Kidney tubule cell (primary cell): ENCODE measurements at regions not wholly inside any gene's neighbourhood (a gene's known extent, or its start where the extent isn't known, plus 50 kb on each side); places are given as distances from the start of the nearest gene placed in this dataset.
"Not testable (repeated sequence)": the region's sequence is repeated elsewhere in the genome, so short reads cannot be mapped to it uniquely, and the experiment has no call there.

Experiments used
- DNase-seq: peaks from one replicate; pipeline ENCODE4 v3.0.0-alpha.2; 2018; ENCODE audit warnings: low spot score

GRCh38 chr10:64320448-64320847 is 799.2 kb downstream of the REEP3 start:
- DNase-seq, result no peak

DNA sequence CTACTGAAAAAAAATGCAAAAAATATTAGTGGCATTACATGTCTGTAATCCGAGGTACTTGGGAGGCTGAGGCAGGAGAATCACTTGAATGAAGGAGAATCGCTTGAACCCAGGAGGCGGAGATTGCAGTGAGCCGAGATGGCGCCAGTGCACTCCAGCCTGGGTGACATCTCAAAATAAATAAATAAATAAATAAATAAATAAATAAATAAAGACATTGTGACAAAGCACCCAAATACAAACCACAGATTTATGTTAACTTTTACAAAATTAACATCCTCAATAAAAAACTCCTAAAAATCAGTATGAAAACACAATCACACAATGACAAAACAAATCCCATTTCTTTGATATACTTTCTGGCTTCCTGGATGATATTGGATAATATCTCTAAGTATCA is 808.3 kb downstream of the REEP3 start:
- DNase-seq, result no peak

DNA sequence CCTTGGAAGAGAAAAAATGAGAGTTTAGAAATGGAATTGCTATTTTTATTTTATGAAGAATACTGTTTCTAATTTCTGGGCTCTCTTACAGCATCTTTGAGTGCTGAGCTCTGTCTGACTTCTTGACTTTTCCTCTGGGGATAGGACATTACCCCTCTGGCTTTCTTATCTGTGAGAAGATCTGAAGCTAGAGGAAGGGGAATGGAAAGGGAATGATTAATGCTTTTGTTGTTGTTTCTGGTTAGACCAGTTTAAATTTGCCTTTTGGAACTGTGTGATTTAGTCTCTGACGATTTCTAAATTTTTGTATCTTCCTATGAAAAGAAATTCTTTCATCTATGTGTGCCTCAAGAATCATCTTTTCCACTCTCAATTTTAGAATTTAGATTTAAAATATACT is 811.4 kb downstream of the REEP3 start:
- no peak for DNase-seq

DNA sequence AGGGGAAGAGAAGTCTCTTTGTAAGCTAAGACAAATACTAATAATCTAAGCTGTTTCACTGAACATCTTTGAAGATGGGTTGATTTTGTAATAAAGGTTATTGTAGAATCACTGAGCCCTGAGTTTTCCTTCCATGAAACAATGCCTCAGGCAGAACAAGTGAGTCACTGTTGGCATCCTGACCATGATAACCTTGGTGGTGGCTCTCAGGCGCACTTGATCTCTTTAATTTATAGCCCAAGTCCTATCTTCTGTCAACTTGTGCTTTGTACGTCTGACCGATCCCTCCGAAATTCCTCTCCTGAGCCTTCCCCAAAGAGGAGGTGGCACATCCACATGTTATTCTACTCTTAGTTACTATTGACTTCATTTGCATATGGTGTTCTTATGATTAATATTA is 812.9 kb downstream of the REEP3 start:
- no peak for DNase-seq

DNA sequence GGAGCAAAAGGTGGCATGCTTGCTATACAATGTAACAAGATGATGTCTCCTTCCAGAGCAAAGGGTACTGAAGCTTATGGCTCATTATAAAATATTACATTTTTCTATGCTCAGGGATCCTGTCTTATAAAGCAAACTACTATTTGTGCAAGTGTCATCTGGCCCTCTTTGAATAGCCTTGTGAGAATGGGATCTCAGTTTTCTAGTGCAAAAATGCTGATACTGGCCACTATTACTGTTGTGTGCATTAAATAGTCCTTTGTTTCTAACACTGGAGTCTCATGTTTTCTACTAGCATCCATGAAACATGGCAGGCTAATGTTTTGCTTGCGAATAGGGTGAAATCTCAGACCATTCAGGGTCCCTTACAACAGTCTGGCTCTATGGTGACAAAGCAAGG is 823.0 kb downstream of the REEP3 start:
- DNase-seq, result no peak

- no peak for DNase-seq
These were observed 824.7 kb downstream of the REEP3 start for GRCh38 chr10:64345856-64346255.

DNA sequence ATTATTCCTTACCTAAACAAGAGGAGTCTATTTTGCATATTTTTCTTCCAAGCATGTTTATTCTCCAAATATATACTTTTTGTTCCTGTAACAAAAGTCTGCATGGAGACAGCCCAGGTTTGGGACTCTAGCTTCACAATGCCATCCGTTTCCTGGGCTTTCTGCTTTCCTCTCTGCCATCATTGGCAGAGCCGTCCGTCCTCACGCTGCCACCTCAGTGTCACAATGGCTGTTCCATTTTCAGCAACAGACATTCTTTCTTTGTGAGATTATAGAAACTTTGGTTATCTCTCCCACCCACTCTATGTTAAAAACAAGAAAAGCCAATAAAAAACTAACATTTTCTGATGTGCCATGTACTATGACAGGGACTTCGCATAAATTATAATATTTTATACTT is 825.2 kb downstream of the REEP3 start:
- DNase-seq, result no peak

DNA sequence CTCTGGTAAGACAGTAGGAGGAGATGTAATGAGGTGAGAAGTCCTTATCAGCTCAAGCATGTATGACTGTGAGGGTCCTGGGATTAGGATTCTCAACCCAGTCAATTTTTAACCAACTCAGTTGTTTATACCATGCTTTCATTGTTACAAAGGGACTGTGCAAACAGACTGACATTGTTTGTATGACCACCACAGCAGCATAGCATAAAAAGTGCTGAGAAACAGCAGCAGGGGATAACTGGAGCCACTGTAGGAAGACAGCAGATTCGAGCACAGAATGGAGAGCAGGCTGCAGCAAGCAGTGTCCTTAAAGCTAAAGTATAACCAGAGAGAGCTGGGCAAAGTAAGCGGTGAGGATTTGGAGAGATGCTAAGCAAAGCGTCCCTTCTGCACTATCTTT is 829.5 kb downstream of the REEP3 start:
- no peak for DNase-seq

DNA sequence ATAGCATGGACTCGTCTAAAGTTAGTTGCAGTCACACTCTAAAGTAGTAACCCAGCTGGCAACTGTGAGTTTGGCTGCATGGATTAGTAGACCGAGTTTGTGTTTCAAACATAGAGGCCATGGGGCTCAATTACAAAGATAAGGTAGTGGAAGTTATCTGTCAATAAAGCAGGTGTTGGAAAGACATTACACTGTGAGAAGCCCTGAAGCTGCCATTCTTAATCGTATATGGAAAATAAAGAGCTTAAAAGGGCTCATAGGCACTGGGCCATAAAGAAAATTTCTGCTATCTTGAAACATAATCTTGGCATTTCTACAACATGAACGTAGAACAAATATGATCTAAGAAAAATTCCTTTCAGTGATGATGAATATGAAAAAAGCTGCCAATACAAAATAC is 837.7 kb downstream of the REEP3 start:
- no peak for DNase-seq

GRCh38 chr10:64360240-64360639 is 839.0 kb downstream of the REEP3 start:
- not testable (repeated sequence) for DNase-seq

DNA sequence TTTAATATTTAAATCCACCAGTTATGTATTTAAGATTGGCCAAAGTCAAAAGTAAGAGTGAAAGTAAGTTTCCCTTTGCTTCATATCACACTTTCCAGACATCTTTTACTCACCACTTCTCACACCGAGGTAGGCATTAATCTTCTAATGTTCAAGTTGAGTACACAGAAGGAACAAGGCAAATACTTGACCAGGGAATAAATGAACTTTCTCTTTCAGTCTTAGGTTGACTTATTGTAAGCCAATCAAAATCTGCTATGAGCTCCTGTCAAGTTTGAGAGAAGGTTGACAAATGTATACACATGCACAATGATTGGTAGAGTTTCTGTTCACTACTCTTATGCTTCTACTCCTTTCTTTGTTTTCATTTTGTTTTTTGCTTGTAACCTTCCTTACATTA is 842.5 kb downstream of the REEP3 start:
- no peak for DNase-seq

DNA sequence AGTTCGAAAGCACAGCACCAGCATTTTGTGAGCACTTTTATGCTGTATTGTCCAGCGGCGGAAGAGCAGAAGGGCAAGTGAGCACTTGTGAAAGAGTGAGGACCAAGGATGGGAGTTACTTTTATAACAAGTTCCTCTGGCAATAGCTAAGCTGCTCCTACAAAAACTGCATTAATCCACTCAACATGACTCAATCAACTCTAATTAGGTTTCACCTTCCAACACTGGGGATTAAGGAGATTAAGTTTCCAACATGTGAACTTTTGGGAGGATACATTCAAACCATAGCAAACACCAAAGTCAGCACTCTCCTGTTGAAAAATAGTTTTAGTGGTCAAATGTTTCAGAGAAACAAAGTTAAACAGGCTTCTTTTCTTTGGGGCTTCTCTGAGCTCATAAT is 844.5 kb downstream of the REEP3 start:
- DNase-seq, result no peak

DNA sequence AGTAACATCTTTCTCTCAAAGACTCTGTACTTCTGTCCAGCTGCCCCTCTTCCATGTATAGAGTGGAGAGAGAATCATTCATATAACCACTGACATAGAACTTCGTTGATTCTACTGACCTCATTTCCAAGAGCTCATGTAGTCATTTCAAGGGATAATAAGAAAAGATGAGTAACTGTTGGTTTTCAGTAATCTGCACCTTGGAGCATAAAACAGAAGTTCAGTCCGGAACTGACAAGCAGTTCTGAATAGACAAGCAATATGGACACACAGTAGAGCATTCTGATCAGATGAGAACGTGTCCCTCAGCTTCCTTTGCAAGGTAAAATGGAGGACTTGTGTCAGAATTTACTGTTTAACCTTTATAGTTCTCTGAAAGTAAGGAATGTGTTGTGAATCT is 847.1 kb downstream of the REEP3 start:
- peak; percentile 58 for DNase-seq

DNA sequence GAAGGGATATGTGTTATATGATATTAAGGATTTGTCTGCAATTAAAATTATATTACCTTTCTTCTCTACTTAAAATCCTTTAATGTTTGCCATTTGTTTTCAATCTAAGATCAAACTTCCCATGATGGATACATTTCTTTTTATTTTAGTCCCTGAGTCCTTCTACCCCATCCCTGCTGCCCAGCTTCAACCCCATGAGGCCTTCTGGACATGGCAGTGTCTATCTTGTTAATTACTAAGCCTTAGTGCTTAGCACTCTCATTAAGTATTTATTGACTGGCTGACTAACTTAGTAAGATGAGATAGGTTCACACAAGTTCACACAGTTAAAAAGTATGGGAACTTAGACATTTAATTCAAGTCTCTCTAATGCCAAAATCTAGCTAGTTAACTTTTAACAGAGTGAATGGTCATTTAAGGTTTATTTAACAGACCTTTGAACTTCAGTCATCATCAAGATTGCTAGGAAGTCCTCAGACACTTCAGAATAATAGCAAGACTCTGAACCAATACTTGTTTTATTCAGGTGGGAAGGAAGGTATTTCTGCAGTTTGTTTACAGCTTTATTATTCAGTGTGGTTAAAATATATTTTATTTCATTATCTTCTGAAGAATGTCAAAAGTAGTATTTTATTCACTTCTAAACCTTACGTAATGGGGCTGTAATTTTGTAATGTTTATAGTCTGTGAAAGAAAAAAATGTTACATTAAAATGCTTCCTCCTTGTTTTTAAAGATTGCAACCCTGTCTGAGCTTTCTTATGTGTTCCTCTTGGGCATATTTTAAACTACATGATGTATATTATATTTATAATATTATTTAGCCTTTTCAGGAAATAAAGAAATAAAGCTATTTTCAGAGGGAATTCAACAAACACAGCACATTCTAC is 848.9 kb downstream of the REEP3 start:
- DNase-seq, result peak; percentile 46

GRCh38 chr10:64374346-64374745 is 853.1 kb downstream of the REEP3 start:
- no peak for DNase-seq

- DNase-seq, result no peak
These were observed 855.0 kb downstream of the REEP3 start for GRCh38 chr10:64376167-64376566.

GRCh38 chr10:64379898-64380297 is 858.7 kb downstream of the REEP3 start:
- DNase-seq, result peak; percentile 16

DNA sequence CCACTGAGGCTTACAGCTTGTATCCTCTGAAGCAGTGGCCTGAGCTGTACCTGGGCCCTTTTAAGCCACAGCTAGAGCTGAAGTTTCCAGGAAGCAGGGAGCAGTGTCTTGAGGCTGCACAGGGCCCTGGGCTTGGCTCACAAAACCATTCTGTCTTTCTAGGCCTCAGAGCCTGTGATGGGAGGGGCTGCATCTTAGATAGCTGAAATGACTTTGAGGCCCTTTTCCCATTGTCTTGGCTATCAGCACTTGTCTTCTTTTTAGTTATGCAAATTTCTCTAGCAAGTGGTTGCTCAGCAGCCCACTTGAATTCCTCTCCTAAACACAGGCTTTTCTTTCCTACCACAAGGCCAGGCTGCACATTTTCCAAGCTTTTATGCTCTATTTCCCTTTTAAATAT is 864.2 kb downstream of the REEP3 start:
- no peak for DNase-seq

- DNase-seq, result peak; percentile 49
These were observed 873.5 kb downstream of the REEP3 start for GRCh38 chr10:64394744-64395143.

GRCh38 chr10:64396105-64396708 is 875.0 kb downstream of the REEP3 start:
- peak; percentile 70 for DNase-seq

DNA sequence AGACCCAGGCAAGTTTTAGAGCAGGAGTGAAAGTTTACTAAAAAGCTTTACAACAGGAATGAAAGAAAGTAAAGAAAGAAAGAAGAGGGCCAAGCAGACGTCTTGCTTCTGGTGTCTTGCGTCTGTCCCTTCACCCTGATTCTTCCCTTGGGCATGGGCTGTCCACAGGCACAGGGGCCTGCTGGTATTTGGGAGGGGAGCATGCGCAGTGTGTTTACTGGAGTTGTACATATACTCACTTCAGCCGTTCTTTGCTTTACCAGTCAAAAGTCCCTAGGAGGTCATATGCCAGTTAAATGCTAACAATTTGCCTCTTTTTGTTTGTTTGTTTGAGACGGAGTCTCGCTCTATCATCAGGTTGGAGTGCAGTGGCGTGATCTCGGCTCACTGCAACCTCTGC is 875.9 kb downstream of the REEP3 start:
- no peak for DNase-seq

GRCh38 chr10:64408391-64409183 is 887.4 kb downstream of the REEP3 start:
- no peak for DNase-seq

GRCh38 chr10:64409349-64409748 is 888.1 kb downstream of the REEP3 start:
- DNase-seq, result no peak
